ENCODE measurements at regions not wholly inside any gene's neighbourhood (a gene's known extent, or its start where the extent isn't known, plus 50 kb on each side); places are given as distances from the start of the nearest gene placed in this dataset.

DNA sequence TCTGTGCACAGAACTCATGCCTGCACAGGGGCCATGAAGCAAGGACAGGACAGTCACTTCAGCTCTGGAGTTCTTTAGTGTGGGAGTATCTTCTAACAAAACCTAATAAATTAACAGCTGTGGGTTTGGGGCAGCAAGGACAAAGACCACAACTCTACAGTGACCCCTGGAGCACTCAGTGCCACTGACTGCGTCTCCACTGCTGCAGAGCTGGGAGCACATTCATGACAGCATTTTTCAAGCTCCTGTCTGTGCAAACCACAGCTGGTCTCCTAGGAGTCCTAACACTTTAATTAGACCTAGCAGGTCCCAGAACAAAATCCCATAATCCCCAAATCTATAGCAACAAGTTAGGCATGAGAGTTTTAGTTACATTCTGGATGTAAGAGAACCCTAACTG lies 76.5 kb downstream of the RTL9 start:
- no peaks in the 10 kb centered on the region for H3K36me3 ChIP-seq
- TF ChIP-seq CTCF (IDR thresholded peaks at IDR 0.05), result no peak
- H3K27me3 ChIP-seq, result no peaks in the 10 kb centered on the region
- no peaks in the 10 kb centered on the region for H3K9me3 ChIP-seq
- H3K27ac ChIP-seq, result no peak overlapping the region
- no peaks in the 10 kb centered on the region for H3K4me1 ChIP-seq (ENCODE audit: control insufficient read depth in 1 of 2, insufficient read depth in 1 of 2, low read depth in 1 of 2, low read length in 1 of 2)
- no peak overlapping the region for H3K4me3 ChIP-seq (ENCODE audit: low read depth in 1 of 2, low read length in 1 of 2)

DNA sequence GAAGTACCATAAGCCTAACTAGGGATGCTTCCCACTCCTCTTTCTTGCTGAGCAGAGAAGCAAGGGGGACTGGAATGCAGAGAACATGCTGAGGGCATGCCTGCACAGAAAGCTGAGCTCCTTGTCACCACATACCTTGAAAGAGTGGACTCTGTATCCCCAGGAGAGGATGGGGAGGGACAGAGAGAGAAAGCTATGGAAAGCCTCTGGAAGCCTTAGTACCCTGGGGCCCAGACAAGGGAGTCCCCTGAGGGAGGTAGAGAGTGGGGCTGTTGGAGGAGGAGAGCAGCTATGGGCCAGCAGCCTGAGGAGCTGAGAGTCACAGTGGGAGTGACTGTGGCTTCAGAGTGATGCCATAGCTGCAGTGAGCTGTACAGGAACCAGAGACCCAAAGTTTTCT lies 77.9 kb downstream of the RTL9 start:
- Histone ChIP-seq H3K4me3 (ENCODE audit: low read depth in 1 of 2, low read length in 1 of 2) (no peak overlapping the region), H3K27me3 (no peaks in the 10 kb centered on the region), H3K4me1 (ENCODE audit: control insufficient read depth in 1 of 2, insufficient read depth in 1 of 2, low read depth in 1 of 2, low read length in 1 of 2) (no peaks in the 10 kb centered on the region)

GRCh38 chrX:110437686-110438085 lies 79.0 kb downstream of the RTL9 start:
- no peak for TF ChIP-seq CTCF (IDR thresholded peaks at IDR 0.05)
- no peak overlapping the region for H3K27ac ChIP-seq
- no peaks in the 10 kb centered on the region for H3K4me1 ChIP-seq (ENCODE audit: control insufficient read depth in 1 of 2, insufficient read depth in 1 of 2, low read depth in 1 of 2, low read length in 1 of 2)
- no peaks in the 10 kb centered on the region for H3K9me3 ChIP-seq
- no peaks in the 10 kb centered on the region for H3K36me3 ChIP-seq
- H3K4me3 ChIP-seq (ENCODE audit: low read depth in 1 of 2, low read length in 1 of 2), result no peak overlapping the region
- no peaks in the 10 kb centered on the region for H3K27me3 ChIP-seq

More for the DNA sequence above, 77.9 kb downstream of the RTL9 start:
- no peak for TF ChIP-seq CTCF (IDR thresholded peaks at IDR 0.05)
- Histone ChIP-seq H3K27ac (no peak overlapping the region), H3K36me3 (no peaks in the 10 kb centered on the region), H3K9me3 (no peaks in the 10 kb centered on the region)

- H3K4me3 ChIP-seq (ENCODE audit: low read depth in 1 of 2, low read length in 1 of 2), result no peak overlapping the region
- no peaks in the 10 kb centered on the region for H3K36me3 ChIP-seq
- TF ChIP-seq CTCF (IDR thresholded peaks at IDR 0.05), result no peak
- H3K27me3 ChIP-seq, result peaks cover 3% of the 10 kb centered on the region
- no peak overlapping the region for H3K27ac ChIP-seq
- no peaks in the 10 kb centered on the region for H3K9me3 ChIP-seq
- H3K4me1 ChIP-seq (ENCODE audit: control insufficient read depth in 1 of 2, insufficient read depth in 1 of 2, low read depth in 1 of 2, low read length in 1 of 2), result no peaks in the 10 kb centered on the region
These were observed 81.6 kb downstream of the RTL9 start for GRCh38 chrX:110440016-110440805.

DNA sequence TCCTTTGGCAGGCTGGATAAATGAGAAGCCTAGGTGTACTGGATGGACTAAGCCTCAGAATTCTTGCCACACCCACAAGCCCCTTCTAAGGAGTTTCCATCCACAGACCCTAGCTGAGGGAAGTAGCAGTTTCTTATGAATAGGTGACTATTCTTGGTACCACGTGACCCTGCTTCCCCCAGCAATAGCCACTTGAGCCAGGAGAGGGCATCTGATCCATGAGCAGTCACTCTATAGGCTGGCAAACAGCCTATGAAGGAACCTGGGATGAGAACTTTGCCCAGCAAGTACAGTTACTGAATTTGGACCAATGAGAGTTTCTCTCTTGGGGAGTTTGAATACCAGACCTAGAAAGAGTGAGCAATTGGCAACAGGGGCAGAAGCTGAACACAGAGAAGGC lies 84.0 kb downstream of the RTL9 start:
- TF ChIP-seq CTCF (IDR thresholded peaks at IDR 0.05), result no peak
- H3K27me3 ChIP-seq, result peaks cover 12% of the 10 kb centered on the region
- H3K4me3 ChIP-seq (ENCODE audit: low read depth in 1 of 2, low read length in 1 of 2), result no peak overlapping the region
- no peak overlapping the region for H3K27ac ChIP-seq
- no peaks in the 10 kb centered on the region for H3K9me3 ChIP-seq
- no peaks in the 10 kb centered on the region for H3K36me3 ChIP-seq
- no peaks in the 10 kb centered on the region for H3K4me1 ChIP-seq (ENCODE audit: control insufficient read depth in 1 of 2, insufficient read depth in 1 of 2, low read depth in 1 of 2, low read length in 1 of 2)

Data from neutrophil (primary cell).